Retina (tissue), 1 donor: ENCODE measurements at regions not wholly inside any gene's neighbourhood (a gene's known extent, or its start where the extent isn't known, plus 50 kb on each side); places are given as distances from the start of the nearest gene placed in this dataset.

ENCODE experiments used
- DNase-seq: peaks from one replicate; pipeline ENCODE4 v3.0.0-alpha.2; 2016

DNA sequence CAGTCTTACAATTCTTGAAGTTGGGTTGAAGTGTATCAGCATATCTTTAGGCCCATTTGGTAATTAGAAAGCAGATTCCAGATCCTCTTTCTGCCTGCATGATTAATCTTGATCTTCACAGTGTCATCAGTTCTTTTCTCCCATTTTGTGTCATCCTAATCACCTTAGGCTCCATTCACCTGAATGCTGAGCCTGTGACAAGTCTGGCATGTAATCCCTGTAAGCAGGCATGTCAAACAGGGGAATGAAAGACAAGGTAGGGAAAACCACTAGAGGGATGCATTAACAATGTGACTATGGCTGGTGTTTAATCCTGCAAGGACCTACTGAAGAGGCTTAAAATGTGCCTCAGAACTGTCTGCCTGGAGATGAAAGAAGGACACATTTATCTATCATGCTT is 848.8 kb downstream of the TFAP2A start:
- DNase-seq, result no peak

DNA sequence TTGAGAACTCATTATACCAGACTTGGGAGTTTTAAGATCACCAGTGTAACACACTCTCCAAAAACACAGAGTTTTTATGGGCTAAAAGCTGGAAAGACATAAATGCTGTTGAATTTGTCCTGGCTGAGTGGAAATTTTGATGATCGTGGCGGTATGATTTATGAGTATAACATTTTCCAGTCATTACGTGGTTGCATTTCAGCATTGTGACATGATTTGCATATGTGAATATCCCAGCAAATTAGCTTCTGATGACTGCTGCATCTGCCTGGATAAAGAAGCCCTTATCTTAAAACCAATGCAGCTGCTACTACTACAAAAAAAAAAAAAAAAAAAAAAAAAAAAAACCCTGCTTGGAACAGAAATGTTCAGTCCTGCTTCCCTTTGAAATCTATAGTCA is 850.9 kb downstream of the TFAP2A start:
- DNase-seq, result no peak

DNA sequence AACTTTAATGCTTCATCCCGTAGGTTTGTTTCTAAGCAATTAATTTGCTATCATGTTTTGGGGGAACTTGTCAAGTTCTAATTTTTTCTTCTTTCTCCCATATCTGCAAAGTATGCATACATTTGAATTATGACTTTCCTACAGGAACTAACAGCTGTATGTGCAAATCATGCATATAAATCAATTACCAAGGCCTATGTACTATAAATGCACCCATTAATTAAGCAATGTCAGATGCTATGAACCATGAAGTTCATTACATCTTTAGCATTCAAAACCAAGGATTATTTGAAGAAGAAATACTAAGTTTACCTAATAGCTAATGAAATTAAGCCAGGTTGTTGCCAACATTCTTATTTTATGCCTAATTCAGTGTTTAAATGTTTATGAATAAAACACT is 851.3 kb downstream of the TFAP2A start:
- no peak for DNase-seq

DNA sequence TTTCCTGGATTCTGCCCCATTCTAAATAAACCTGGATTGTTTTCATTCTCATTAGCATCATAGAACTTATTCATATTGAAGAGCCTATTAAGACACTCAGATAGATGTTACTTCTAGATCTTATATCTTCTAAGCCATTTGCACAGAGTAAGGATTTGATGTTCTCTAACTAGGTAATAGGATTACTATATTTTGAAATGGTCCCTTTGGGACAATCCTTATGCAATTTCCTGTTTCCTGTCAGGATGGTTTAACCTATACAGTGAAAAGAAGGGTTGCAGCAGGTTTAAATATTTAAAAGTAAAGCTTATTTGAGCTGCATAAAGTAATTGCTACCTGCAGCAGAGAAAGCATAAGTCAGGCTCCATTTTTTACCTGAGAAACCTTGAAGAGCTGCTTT is 860.1 kb downstream of the TFAP2A start:
- DNase-seq, result no peak

DNA sequence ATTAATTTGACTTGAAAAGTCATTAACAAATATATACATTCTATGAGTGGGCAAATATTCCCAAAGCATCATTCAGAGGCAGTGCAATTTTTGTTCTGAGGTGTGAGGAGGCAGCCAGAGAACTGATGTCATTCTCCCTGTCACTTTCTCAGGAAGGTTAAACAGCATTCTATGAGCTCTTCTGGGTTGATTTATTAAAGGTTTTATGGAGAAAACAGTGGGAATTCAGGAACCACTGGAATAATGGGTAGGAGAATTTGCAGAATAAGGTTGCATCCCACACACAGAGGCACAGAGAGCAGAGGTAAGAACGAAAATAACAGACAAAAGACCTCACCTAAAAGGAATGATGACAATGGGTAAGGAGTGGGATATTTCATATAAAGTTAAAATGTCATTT is 860.6 kb downstream of the TFAP2A start:
- DNase-seq, result no peak

DNA sequence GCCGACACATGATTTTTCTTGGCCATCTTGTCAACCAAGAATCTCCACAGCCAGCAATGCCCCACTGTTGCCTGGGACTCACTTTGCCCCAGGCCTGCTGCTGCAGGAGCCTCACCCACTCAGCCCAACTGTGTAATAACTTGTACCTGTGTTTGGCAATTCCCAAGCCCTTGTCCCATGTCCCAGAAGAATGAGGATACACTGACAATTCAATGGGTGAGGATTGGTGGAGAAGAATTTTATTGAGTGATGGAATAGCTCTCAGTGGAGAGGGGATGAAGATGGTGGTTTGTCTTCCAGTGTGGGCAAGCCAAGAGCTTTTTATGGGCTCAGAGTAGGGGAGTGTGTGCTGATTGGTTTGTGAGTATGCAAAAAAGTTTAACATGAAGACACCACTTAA is 861.9 kb downstream of the TFAP2A start:
- no peak for DNase-seq

DNA sequence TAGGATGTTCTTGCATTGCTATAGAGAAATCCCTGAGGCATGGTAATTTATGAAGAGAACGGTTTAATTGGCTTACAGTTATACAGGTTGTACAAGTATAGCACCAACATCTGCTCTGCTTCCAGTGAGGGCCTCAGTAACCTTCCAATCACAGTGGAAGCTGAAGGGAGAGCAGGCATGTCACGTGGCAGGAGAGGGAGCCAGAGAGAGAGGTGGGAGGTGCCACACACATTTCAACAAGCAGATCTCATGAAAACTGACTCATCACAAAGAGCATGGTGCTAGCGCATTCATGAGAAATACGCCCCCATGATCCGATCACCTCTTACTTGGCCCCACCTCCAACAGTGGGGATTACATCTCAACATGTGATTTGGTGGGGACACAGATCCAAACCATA is 871.2 kb downstream of the TFAP2A start:
- no peak for DNase-seq

DNA sequence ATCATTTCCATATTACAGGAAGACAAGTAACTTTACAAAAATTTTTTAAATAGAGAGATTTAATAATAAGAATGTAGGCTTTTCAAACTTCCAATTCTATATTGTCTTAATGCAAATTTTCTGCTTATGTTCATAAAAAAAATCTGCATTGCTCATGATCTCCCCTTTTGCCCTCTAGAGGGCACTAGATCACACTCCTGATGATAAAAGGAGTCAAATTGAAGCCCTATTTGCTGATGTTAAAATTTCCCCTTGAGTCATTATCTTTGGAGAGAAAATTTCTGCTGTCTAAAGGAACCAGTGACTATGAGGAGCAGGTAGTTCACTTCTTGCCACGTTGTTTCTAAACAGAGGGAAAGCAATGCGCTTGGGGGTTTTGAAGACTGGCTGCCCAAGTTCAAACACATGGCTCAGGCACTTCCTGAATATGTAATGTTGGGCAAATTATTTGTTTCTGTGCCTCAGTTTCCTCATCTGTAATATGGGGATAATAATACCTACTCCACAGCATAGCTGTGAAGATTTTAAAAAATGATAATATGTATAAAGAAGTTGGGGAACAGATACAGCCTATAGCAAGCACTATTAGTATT is 874.2 kb downstream of the TFAP2A start:
- DNase-seq, result peak; percentile 53

DNA sequence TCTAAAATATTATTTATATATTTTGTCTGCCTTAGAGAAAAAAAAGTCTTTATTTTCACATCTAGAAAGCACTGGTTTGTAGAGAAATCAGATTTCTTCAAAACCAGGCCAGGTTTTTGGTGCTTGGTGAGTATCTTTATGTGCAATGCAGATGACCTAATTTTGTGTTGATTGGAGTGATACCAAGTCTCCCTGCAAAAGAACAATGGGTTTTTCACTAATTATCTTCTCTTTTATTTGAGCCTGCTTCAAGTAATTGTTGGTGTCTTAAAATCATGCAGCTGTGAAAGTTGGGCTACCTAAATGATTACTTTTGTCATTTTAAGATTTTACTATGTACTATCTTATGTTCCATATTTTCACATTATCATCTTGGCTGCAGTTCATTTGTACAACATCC is 874.7 kb downstream of the TFAP2A start:
- peak; percentile 10 for DNase-seq

DNA sequence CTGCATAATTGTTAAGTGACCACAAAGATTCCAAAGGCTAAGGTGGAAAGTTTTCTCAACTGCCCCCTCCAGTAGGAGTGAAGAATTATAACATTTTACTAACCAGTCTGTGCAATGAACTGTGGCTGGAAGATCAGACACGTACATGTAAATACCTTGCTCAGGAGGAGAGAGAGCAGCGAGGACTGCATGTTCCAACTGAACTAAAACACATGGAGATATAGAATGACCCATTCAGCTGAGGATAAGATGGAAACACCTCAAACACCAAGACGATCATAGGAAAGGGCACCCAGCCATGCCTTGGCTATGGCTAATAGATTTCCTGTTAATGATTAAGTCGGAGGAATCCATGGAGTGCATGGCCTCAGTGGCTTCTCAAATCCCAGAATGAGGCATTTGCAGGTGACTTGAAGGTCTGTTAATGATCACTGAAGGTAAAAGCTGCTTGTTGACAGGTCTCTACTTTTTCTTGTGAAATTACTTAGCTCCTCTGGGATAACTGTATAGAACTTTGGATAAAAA is 875.6 kb downstream of the TFAP2A start:
- DNase-seq, result no peak

DNA sequence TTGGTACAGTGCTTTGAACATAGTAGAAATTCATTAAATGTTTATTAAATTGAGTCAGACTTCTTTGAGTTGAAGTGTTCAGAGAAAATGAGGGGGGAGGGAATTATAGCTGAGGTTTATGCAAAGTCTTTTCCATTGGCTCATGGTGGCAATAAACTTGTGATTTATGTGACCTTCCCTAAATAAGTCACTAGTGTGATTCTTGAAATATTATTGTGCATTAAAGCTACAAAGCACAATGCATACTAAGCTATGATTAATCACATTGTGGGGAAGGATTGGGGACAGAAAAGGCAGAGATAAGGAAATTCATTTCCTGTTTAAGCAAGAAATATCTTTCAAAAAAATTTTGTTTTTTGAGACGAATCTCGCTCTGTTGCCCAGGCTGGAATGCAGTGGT is 877.5 kb downstream of the TFAP2A start:
- DNase-seq, result no peak

DNA sequence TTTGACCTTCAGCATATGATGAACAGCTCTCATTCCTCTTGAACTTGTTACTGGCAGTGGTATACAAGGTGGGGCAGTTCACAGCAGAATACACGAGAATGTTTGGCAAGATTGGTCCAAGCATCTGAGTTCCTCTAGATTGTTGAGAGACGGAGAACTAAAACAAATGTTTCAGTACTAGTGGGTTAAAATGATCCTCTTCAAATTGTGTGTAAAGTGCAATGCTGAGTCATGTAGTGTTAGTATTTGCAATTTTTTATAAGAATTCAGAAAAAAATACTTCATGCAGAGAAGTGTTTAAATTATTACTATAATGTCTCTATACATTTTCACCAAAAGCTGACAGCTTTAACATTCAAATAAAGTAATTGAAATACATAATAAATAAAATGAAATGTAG is 879.8 kb downstream of the TFAP2A start:
- no peak for DNase-seq

DNA sequence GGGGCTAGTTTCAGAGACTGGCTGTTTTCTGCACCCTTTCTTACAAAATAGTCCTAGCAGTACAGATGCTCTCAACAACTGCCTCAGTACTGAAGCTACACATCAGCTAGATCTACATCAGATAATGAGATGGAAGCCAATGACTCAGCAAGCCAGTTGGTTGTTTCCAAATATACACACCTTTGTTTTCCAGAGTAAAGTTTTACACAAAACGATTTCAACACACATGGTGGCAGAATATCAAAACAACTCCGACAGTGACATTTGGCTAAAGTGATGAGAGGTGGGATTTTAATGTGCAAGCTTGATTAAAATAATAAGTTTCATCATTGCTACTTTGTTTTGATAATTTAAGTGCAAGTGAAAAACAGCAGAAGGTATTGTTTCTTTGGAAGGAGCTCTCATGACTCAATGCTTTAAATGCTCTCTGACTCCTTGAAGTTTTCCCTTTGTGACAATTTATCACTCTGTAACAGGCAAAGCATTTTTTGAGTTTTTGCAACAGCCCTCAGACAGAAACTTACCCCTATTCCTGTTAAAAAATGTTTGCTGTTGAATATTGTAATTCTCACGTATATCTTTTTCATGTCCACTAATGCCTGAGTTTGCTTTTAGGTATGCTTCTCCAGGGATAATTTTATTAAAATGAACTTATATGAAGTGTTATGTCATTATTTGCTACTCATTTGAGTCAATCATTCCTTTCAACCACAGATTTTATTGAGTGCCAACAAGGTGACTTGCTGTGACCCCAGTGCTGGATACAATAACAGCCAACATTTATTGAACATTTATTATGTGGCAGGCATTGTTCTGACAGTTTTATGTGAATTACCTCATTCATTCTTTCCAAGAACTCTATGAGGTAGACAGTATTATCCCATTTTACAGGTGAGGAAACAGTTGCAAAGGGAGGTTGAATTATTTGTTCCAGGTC is 882.0 kb downstream of the TFAP2A start:
- DNase-seq, result no peak

DNA sequence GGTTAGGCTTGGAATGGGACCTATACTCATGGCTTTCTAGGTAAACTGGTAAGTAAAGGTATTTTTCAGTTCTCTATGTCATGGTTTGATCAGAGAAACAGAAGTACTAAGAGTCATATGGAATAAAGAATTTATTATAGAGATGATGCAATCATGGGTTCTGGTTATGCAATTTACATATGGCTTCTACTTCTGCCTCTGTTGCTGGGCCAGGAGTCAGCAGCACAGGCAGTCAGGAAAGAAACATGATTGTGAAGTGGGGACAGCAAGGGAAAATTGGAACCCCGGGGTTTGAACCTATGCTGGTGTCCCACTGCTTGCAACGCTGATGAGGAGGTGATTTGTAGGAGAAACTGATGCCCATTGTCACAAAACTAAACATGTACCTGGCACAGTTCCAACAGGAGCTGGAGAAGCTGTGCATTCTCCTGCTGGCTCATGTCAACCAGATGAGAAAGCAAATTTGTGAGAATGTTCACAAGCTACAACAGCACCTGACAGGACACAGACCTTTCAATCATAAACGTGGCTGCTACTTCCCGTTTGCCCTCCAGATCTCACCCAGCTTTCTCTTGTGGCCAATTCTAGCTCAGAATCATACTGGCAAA is 887.1 kb downstream of the TFAP2A start:
- DNase-seq, result no peak

DNA sequence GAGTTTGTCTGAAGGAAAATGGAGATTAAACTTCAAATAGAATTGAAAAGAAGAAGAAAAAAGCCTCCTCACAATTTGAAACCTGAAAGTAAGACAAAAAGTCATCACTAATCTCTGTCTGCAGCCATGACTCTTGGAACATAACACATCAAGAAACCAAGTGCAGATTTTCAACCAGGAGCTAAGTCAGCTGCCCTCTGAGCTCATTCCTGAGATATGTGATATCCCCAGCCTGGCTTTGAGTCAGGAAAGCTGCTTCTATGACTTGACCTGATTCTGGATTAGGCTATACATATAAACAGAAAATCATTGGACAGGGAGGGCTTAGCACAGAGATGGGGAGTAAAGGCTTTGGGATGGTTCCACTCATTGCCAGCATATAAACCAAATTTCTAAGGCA is 891.4 kb downstream of the TFAP2A start:
- DNase-seq, result no peak

DNA sequence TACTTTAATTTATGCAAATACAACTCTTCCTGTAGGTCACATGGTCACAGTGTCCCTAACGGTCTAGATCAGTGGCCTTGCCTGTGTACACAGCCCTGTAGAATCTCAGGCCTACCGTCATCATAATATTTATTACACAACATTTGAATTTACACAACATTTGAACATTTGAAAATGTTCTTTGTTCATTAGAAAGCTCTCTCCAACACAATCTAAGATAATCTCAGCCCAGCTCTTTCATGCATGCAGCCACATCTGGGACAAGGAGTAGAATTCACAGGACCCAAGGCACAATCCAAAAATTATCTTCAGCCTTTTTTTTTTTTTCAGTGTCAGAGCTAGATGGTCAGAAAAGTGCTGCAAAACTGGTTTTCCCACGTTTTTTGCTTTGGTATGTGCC is 892.8 kb downstream of the TFAP2A start:
- no peak for DNase-seq

DNA sequence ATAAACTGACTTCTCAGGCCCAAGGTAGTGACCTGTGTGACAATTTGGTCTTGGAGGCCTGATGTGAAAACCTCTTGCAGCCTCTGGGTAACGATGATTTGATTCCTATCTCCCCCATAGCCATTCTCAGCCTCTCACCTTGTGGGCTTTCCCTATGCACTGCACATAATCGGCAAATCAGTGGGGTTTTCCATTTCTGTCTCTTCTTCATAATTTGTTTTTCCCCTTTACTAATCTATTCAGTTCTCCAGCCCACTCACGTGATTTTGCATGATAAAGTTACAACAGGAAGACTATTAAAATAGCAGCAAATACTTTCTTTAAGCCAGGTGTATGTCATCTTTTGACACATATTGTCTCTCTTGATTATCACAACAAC is 893.7 kb downstream of the TFAP2A start:
- DNase-seq, result no peak

DNA sequence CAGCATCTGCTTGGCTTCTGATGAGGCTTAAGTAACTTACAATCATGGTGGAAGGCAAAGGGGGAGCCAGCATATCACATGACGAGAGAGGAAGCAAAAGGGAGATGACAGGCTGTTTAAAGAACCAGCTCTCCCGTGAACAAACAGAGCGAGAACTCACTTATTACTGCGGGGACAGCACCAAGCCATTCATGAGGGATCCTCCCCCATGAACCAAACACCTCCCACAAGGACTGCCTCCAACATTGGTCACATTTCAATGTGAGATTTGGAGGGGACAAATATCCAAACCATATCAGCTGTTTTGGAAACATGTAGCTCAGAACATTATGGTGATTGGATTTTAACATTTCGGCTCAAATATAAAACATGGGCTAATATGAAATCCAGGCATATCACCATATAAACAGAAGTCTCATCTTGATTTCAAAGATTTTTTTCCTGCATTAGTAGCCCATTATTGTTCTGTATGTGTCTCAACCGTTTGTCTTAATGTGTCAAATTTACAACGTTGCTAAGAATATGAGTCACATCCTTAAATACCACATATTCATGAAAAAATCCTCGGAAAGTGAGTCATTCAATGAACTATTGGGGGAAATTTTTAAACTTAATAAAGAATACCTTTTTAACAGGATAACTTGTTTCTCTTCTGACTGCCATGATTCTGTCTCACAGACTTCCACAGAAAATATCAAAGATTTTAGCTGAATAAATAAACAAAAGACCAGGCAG is 894.3 kb downstream of the TFAP2A start:
- no peak for DNase-seq

DNA sequence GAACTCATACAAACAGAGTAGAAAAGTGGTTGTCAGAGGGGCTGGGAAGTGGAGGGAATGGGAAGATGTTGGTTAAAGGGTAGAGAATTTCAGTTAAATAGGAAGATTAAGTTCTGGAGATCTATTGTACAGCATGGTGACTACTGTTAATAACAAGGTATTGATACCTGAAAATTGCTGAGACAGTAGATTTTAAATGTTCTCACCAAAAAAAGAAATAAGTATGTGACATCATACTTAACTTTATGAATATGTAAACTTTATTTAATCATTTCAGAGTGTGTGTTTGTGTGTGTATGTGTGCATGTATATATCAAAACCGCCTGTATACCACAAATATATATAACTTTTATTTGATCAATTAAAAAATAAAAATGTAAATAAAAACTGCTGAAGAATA is 896.4 kb downstream of the TFAP2A start:
- no peak for DNase-seq

DNA sequence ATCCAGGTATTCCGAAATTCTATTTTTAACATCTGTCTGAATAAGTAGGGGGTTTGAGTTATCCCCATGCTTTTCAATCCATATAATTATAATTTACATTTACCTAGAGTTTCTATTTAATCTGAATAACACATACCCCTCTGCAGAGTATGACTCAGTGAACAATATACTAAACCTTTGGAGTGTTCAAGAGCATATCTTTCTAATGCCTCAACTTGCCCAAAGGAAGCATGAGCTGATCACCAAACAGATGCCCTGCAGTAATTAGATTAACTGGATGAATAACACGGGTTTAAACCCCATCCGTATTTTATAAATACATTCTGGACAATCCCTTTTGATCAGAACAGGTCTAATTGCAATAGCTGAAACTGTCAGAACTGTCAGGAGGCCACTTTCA is 897.1 kb downstream of the TFAP2A start:
- no peak for DNase-seq

DNA sequence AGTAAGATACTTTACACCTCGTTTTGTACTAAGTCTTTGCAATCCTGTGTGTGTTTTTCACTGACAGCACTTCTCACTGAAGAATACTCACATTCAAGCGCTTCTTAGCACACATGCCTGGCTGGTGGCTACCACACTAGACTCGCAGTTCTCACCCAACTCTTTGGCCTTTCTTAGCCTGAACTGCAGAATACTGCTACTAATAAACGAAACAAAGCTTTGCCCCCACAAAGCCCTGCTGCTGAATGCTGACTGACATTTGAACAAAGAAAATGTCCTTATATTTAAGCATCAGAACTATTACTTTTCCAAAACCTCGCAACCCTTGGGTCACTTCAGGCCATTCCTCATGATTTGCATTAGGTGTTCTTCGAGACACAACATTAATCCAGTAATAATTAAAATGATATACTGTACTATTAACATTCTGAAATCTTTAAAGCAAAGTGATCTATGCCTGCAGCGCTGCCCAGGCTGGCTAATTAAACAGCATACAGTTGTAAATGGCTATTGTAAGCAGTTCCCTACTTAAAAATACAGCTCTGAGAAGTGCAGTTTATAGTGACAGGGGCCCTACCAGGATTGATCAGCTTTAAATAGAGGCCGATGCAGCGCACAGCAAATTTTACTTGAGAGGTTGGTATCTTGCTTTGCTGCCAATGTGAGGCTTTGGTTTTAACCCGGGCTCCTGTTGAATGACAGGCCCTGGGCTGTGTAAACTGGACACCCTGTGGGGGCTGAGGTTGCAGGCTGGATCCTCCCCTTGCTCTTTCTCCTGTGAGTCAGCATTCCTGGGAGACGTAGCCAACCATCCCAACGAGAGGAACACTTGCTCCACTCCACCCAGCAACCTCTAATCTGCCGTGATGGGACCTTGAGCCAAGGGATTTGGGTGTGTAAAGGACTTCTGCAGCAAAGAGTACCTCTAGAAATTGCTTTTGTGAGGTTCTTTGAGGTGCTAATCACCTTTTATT is 899.0 kb downstream of the TFAP2A start:
- DNase-seq, result no peak

DNA sequence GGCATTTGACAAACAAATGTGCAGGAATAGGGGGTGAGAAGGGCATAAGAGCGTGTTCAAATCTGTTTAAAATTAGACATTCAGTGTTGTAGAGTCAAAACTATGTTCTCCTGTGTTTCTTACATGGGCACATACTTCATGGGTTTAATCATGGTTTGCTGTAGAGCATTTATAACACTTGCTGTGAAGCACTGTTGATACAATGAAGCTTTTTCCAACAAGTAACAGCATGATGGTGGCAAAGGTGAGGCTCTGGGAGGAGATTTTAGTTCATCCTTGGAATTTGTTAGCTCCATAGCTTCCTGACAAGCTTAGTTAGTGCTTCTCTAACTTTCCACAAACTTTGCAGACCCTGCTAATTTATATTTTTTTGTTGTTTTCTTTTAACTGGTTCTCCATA is 900.7 kb downstream of the TFAP2A start:
- no peak for DNase-seq
